GM06990 (cell line): ENCODE measurements at regions not wholly inside any gene's neighbourhood (a gene's known extent, or its start where the extent isn't known, plus 50 kb on each side); places are given as distances from the start of the nearest gene placed in this dataset.
"Not testable (repeated sequence)": the region's sequence is repeated elsewhere in the genome, so short reads cannot be mapped to it uniquely, and the experiment has no call there.

ENCODE experiments used
- DNase-seq: peaks from one replicate; pipeline ENCODE4 v3.0.0-alpha.2; 2011; ENCODE audit not compliant: insufficient read length; ENCODE audit errors: extremely low read depth
- H3K27me3 ChIP-seq: replicated peaks from 2 replicates; pipeline ENCODE4 v1.6.0; 2011; ENCODE audit warnings: low read length; ENCODE audit not compliant: control insufficient read depth, insufficient read depth
- H3K36me3 ChIP-seq: 2 replicates; pipeline ENCODE4 v1.5.1; 2011; ENCODE audit warnings: low read length; ENCODE audit not compliant: control insufficient read depth, insufficient read depth
- H3K4me3 ChIP-seq: replicated peaks from 2 replicates; pipeline ENCODE4 v1.5.1; 2011; ENCODE audit warnings: low read depth, mild to moderate bottlenecking, control low read depth, low read length
- CTCF ChIP-seq: IDR thresholded peaks from 2 replicates; pipeline ENCODE4 v1.5.1; 2011; ENCODE audit warnings: low read length, control low read depth, mild to moderate bottlenecking, inconsistent platforms; ENCODE audit not compliant: insufficient read depth, poor library complexity, severe bottlenecking

GRCh38 chrX:149420566-149420965 is 84.5 kb downstream of the IDS start:
- not testable (repeated sequence) for H3K4me3 ChIP-seq, H3K27me3 ChIP-seq, DNase-seq, H3K36me3 ChIP-seq

GRCh38 chrX:149398027-149398426 is 107.1 kb downstream of the IDS start:
- no peak overlapping the region for H3K4me3 ChIP-seq
- DNase-seq: no peak
- no peaks in the 10 kb centered on the region for H3K36me3 ChIP-seq
- no peaks in the 10 kb centered on the region for H3K27me3 ChIP-seq
- no peak for TF ChIP-seq CTCF

GRCh38 chrX:149392921-149393320 is 112.2 kb downstream of the IDS start:
- DNase-seq: no peak

GRCh38 chrX:149383852-149384251 is 121.3 kb downstream of the IDS start:
- no peak for TF ChIP-seq CTCF
- Histone ChIP-seq H3K4me3 (no peak overlapping the region), H3K36me3 (no peaks in the 10 kb centered on the region), H3K27me3 (no peaks in the 10 kb centered on the region)
- DNase-seq: no peak

More at GRCh38 chrX:149392921-149393320, 112.2 kb downstream of the IDS start:
- TF ChIP-seq CTCF: no peak
- no peaks in the 10 kb centered on the region for H3K36me3 ChIP-seq
- H3K27me3 ChIP-seq: no peaks in the 10 kb centered on the region
- no peak overlapping the region for H3K4me3 ChIP-seq

- no peak for TF ChIP-seq CTCF
- Histone ChIP-seq H3K4me3 (no peak overlapping the region), H3K27me3 (no peaks in the 10 kb centered on the region), H3K36me3 (no peaks in the 10 kb centered on the region)
- DNase-seq: no peak
Observed at GRCh38 chrX:149374751-149375150, 130.4 kb downstream of the IDS start.

GRCh38 chrX:149372866-149373265 is 132.2 kb downstream of the IDS start:
- H3K36me3 ChIP-seq: no peaks in the 10 kb centered on the region
- no peak for DNase-seq
- TF ChIP-seq CTCF: no peak
- no peak overlapping the region for H3K4me3 ChIP-seq
- H3K27me3 ChIP-seq: no peaks in the 10 kb centered on the region
